ENCODE measurements at regions not wholly inside any gene's neighbourhood (a gene's known extent, or its start where the extent isn't known, plus 50 kb on each side); places are given as distances from the start of the nearest gene placed in this dataset.

DNA sequence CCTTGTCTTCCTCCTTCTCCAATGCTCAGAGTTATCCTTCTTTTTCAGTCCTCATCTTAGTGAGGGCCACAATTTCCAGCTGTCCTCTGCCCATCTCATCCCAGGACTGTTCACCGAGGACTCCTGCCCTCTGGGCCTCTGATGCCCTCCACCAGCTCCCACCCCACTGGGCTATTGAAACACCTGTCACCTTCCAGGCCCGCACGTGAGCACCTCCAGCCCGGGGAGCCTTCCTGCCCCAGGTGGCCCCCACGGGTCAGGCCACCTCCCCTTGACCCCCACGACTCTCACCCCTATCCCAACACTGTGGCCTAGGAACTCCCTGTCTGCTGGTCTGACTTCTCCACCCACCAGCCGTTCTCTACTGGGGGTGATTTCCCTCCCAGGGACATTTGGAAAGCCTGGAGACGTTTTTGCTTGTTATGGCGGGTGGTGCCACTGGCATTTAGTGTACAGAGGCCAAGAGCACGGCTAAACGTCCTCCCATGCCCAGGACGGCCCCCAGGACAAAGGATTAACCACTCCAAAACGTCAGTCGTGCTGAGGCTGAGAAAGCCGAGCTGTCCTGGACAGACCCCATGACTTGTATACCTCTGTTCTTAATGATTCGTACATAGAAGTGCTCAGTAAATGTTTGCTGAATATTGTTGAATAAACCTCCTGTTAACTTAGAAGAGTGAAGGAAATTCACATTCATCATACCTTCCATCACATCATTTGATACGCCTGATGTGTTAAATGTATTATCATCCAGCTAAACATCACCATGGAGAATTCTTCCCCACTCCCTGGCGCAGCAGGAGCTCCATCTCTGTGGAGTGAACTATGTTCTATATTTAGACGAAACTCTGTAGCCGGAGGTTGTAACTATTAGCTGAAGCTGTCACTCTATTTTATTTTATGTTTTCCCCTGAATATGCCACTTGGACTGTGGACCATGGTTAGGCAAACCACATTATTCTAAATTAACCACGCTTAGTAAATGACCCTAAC lies 270.1 kb upstream of the SHH start (continued):
- TF ChIP-seq, protein P1, sequence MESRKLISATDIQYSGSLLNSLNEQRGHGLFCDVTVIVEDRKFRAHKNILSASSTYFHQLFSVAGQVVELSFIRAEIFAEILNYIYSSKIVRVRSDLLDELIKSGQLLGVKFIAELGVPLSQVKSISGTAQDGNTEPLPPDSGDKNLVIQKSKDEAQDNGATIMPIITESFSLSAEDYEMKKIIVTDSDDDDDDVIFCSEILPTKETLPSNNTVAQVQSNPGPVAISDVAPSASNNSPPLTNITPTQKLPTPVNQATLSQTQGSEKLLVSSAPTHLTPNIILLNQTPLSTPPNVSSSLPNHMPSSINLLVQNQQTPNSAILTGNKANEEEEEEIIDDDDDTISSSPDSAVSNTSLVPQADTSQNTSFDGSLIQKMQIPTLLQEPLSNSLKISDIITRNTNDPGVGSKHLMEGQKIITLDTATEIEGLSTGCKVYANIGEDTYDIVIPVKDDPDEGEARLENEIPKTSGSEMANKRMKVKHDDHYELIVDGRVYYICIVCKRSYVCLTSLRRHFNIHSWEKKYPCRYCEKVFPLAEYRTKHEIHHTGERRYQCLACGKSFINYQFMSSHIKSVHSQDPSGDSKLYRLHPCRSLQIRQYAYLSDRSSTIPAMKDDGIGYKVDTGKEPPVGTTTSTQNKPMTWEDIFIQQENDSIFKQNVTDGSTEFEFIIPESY (IDR thresholded peaks at IDR 0.05) = no peak
- TF ChIP-seq JUND (IDR thresholded peaks at IDR 0.05) = no peak

DNA sequence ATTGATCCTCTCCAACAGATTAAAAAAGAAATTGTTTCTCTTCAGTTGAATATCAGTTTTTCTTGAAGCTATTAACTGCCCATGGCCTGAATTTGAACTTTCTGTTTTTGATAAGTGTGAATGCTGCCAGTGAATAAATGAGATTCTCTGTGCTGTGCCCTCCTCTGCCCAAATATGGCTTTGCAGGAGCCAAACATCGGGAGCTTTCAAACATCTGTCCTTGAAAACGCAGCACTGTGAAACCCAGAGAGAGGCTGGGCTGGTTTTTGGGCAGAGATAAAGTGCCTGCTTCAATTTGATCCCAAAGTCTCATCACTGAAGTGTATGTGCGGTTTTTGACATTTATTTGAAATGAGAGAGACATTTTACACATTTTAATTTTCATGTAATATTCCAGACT lies 268.3 kb upstream of the SHH start:
- Histone ChIP-seq H3K9me3 (ENCODE audit: control insufficient read depth in 4 of 4, low read length in 3 of 4) (no peaks in the 10 kb centered on the region), H3K36me3 (ENCODE audit: control insufficient read depth in 4 of 4, insufficient read depth in 3 of 4, low read depth in 1 of 4, low read length in 3 of 4) (no peaks in the 10 kb centered on the region), H3K27ac (ENCODE audit: low read depth in 1 of 2, low read length in 2 of 2) (no peak overlapping the region), H3K9ac (ENCODE audit: low read depth in 1 of 2, low read length in 2 of 2) (no peak overlapping the region), H3K4me3 (ENCODE audit: low read depth in 1 of 3, low read length in 3 of 3) (no peak overlapping the region), H3K27me3 (ENCODE audit: control insufficient read depth in 4 of 4, insufficient read depth in 4 of 4, low read length in 3 of 4) (no peaks in the 10 kb centered on the region), H3K4me1 (ENCODE audit: control insufficient read depth in 4 of 4, insufficient read depth in 4 of 4, low read length in 3 of 4) (no peaks in the 10 kb centered on the region)
- no peak for DNase-seq (ENCODE audit: low spot score)
- peak in 1 of 2 donors; percentile 31 for TF ChIP-seq RXRA (IDR thresholded peaks at IDR 0.05)
- TF ChIP-seq HNF4G (IDR thresholded peaks at IDR 0.05) = no peak
- TF ChIP-seq RAD21 (IDR thresholded peaks at IDR 0.05) = peak; percentile 43 to 46
- TF ChIP-seq, protein P2, sequence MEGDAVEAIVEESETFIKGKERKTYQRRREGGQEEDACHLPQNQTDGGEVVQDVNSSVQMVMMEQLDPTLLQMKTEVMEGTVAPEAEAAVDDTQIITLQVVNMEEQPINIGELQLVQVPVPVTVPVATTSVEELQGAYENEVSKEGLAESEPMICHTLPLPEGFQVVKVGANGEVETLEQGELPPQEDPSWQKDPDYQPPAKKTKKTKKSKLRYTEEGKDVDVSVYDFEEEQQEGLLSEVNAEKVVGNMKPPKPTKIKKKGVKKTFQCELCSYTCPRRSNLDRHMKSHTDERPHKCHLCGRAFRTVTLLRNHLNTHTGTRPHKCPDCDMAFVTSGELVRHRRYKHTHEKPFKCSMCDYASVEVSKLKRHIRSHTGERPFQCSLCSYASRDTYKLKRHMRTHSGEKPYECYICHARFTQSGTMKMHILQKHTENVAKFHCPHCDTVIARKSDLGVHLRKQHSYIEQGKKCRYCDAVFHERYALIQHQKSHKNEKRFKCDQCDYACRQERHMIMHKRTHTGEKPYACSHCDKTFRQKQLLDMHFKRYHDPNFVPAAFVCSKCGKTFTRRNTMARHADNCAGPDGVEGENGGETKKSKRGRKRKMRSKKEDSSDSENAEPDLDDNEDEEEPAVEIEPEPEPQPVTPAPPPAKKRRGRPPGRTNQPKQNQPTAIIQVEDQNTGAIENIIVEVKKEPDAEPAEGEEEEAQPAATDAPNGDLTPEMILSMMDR (IDR thresholded peaks at IDR 0.05; ENCODE audit: low read depth, low read length, missing input control) = peak; percentile 21
- no peak for TF ChIP-seq JUND (IDR thresholded peaks at IDR 0.05)
- 32% methylated on average over 3 of the region's 3 CpGs for WGBS

DNA sequence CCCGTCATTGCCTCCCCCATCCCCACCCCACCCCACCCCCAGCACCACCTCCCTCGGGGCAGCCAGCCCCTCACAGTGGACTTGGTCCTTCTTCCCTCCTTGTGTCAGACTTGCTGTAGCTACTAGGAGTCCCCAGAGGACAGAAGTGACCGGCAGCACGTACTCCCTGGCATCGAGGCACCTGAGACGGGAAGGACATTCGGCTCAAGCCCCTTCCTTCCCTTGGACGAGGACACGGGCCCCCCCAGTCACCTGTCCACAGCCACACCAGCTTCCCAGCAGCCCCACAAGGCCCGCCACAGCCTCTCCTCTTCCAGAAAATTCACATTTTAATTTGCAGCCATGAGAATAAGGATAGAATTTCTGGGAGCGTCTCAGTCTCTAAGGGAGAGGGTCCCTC lies 267.8 kb upstream of the SHH start:
- Histone ChIP-seq H3K9ac (ENCODE audit: low read depth in 1 of 2, low read length in 2 of 2) (no peak overlapping the region), H3K27me3 (ENCODE audit: control insufficient read depth in 4 of 4, insufficient read depth in 4 of 4, low read length in 3 of 4) (no peaks in the 10 kb centered on the region), H3K36me3 (ENCODE audit: control insufficient read depth in 4 of 4, insufficient read depth in 3 of 4, low read depth in 1 of 4, low read length in 3 of 4) (no peaks in the 10 kb centered on the region), H3K9me3 (ENCODE audit: control insufficient read depth in 4 of 4, low read length in 3 of 4) (no peaks in the 10 kb centered on the region), H3K4me1 (ENCODE audit: control insufficient read depth in 4 of 4, insufficient read depth in 4 of 4, low read length in 3 of 4) (no peaks in the 10 kb centered on the region), H3K27ac (ENCODE audit: low read depth in 1 of 2, low read length in 2 of 2) (no peak overlapping the region), H3K4me3 (ENCODE audit: low read depth in 1 of 3, low read length in 3 of 3) (no peak overlapping the region)
- WGBS = 85% methylated on average over 11 of the region's 11 CpGs
- DNase-seq (ENCODE audit: low spot score) = no peak
- TF ChIP-seq YY1 (IDR thresholded peaks at IDR 0.05) (no peak), GABPA (IDR thresholded peaks at IDR 0.05 in 1 of 2, conservative IDR thresholded peaks at IDR 0.05 in 1 of 2) (no peak), SP1 (IDR thresholded peaks at IDR 0.05) (no peak), HNF4A (conservative IDR thresholded peaks at IDR 0.05) (no peak), TAF1 (conservative IDR thresholded peaks at IDR 0.05) (no peak), NR2F2 (IDR thresholded peaks at IDR 0.05) (no peak), FOXA1 (IDR thresholded peaks at IDR 0.05) (no peak), HNF4G (IDR thresholded peaks at IDR 0.05) (no peak), RXRA (IDR thresholded peaks at IDR 0.05) (no peak), EGR1 (IDR thresholded peaks at IDR 0.05; ENCODE audit: low read depth in 2 of 2) (no peak)
- TF ChIP-seq, protein P3, sequence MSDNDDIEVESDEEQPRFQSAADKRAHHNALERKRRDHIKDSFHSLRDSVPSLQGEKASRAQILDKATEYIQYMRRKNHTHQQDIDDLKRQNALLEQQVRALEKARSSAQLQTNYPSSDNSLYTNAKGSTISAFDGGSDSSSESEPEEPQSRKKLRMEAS (IDR thresholded peaks at IDR 0.05) = no peak
- TF ChIP-seq, protein P4, sequence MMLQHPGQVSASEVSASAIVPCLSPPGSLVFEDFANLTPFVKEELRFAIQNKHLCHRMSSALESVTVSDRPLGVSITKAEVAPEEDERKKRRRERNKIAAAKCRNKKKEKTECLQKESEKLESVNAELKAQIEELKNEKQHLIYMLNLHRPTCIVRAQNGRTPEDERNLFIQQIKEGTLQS (IDR thresholded peaks at IDR 0.05) = no peak
- TF ChIP-seq, protein P1 (IDR thresholded peaks at IDR 0.05) = no peak
- TF ChIP-seq, protein P5, sequence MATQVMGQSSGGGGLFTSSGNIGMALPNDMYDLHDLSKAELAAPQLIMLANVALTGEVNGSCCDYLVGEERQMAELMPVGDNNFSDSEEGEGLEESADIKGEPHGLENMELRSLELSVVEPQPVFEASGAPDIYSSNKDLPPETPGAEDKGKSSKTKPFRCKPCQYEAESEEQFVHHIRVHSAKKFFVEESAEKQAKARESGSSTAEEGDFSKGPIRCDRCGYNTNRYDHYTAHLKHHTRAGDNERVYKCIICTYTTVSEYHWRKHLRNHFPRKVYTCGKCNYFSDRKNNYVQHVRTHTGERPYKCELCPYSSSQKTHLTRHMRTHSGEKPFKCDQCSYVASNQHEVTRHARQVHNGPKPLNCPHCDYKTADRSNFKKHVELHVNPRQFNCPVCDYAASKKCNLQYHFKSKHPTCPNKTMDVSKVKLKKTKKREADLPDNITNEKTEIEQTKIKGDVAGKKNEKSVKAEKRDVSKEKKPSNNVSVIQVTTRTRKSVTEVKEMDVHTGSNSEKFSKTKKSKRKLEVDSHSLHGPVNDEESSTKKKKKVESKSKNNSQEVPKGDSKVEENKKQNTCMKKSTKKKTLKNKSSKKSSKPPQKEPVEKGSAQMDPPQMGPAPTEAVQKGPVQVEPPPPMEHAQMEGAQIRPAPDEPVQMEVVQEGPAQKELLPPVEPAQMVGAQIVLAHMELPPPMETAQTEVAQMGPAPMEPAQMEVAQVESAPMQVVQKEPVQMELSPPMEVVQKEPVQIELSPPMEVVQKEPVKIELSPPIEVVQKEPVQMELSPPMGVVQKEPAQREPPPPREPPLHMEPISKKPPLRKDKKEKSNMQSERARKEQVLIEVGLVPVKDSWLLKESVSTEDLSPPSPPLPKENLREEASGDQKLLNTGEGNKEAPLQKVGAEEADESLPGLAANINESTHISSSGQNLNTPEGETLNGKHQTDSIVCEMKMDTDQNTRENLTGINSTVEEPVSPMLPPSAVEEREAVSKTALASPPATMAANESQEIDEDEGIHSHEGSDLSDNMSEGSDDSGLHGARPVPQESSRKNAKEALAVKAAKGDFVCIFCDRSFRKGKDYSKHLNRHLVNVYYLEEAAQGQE (IDR thresholded peaks at IDR 0.05) = no peak
